ENCODE measurements at regions not wholly inside any gene's neighbourhood (a gene's known extent, or its start where the extent isn't known, plus 50 kb on each side); places are given as distances from the start of the nearest gene placed in this dataset.

DNA sequence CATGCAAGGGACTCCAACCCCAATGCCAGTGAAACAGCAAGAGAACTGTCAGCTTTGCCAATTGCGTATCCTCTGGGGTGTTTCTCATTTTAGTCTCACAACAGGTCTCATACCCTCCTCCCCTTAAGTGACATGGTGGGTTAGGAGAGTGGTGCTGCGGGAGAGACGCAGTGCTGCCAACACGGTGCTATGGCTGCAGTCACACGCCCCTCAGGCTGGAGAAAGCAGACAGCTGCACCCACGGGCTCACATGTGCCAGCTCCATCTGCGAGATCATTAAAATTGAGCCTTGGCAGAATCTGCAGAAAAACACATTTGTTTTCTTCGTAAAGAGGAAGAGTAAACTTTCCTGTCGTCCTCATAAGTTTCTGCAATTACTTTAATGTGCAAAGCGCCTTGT is 114.7 kb downstream of the ANKRD60 start:
- Histone ChIP-seq H3K9ac (replicated peaks in 1 of 4; ENCODE audit: extremely low read depth in 1 of 4, low read depth in 3 of 4, low read length in 3 of 4) (no peak overlapping the region), H2AK5ac (ENCODE audit: low read depth, low read length) (no peak overlapping the region), H3K4me3 (ENCODE audit: extremely low read depth in 1 of 4, insufficient read depth in 2 of 4, low read depth in 3 of 4, low read length in 4 of 4) (no peak overlapping the region), H4K5ac (ENCODE audit: insufficient read length, low read depth, low read length) (no peak overlapping the region), H3K27ac (ENCODE audit: low read depth, low read length) (no peak overlapping the region), H3K27me3 (replicated peaks in 1 of 4; ENCODE audit: control insufficient read depth in 3 of 4, extremely low read depth in 1 of 4, insufficient read depth in 3 of 4, low read length in 3 of 4) (no peaks in the 10 kb centered on the region; a peak in 2 of 7 replicates), H4K91ac (replicated peaks; ENCODE audit: insufficient read length, low read length) (no peak overlapping the region), H2BK15ac (ENCODE audit: low read length) (no peak overlapping the region), H2BK20ac (ENCODE audit: low read length) (no peak overlapping the region), H3K79me2 (ENCODE audit: control insufficient read depth in 1 of 2, insufficient read depth in 2 of 2, low read length in 2 of 2) (no peaks in the 10 kb centered on the region), H3K4me2 (ENCODE audit: insufficient read depth in 1 of 2, low read depth in 2 of 2, low read length in 2 of 2) (no peak overlapping the region), H2BK120ac (replicated peaks; ENCODE audit: low read depth, low read length) (no peak overlapping the region), H3K4ac (replicated peaks; ENCODE audit: insufficient read length, low read depth, low read length) (no peak overlapping the region), H3K18ac (ENCODE audit: extremely low read depth, low read length) (no peak overlapping the region), H3K23me2 (ENCODE audit: low read depth, low read length) (no peaks in the 10 kb centered on the region), H3K14ac (ENCODE audit: insufficient read length) (no peak overlapping the region), H3K9me3 (ENCODE audit: insufficient read depth in 2 of 2, low read depth in 1 of 2, low read length in 1 of 2) (no peaks in the 10 kb centered on the region), H3K56ac (replicated peaks; ENCODE audit: insufficient read length, low read depth, low read length) (no peak overlapping the region), H4K20me1 (replicated peaks in 1 of 2; ENCODE audit: control insufficient read depth in 1 of 2, insufficient read depth in 2 of 2, low read length in 2 of 2) (no peaks in the 10 kb centered on the region), H2BK5ac (ENCODE audit: low read depth, low read length) (no peak overlapping the region), H4K8ac (ENCODE audit: extremely low read depth, insufficient read depth, low read length) (no peak overlapping the region), H2BK12ac (ENCODE audit: low read depth, low read length) (no peak overlapping the region), H3K36me3 (ENCODE audit: control insufficient read depth in 2 of 4, insufficient read depth in 4 of 4, low read length in 3 of 4) (no peaks in the 10 kb centered on the region), H3K23ac (ENCODE audit: insufficient read length) (no peak overlapping the region), H3K4me1 (replicated peaks in 1 of 4; ENCODE audit: control insufficient read depth in 3 of 4, insufficient read depth in 4 of 4, low read length in 3 of 4) (no peaks in the 10 kb centered on the region), H2AFZ (ENCODE audit: low read length) (no peak overlapping the region), H3K79me1 (ENCODE audit: low read depth, low read length) (no peaks in the 10 kb centered on the region)
- ChIA-PET CTCF (ENCODE audit: partially characterized antibody) (interaction anchor here (0.5 to 3.4 kb wide), 5 partner anchors 8 to 700 kb away, joined by 3 to 16 read pairs (median 3); no protein-coding TSS in a partner anchor), POLR2A (ENCODE audit: partially characterized antibody) (no interaction called here)
- 91% methylated on average over 10 of the region's 10 CpGs; no CpG with 5 or more reads in 1 of the 2 experiments for WGBS, 2 experiments (ENCODE audit: extremely low coverage in 1 of 2, insufficient coverage in 1 of 2, insufficient read length in 1 of 2, insufficient replicate concordance in 2 of 2, low coverage in 1 of 2, low lambda C conversion rate in 2 of 2, missing lambda C conversion rate in 1 of 2)
- no peak for FAIRE-seq
- TF ChIP-seq CREB1 (IDR thresholded peaks at IDR 0.05) (no peak), SIX5 (IDR thresholded peaks at IDR 0.05; ENCODE audit: low read depth, low read length) (no peak), RAD21 (IDR thresholded peaks at IDR 0.05 in 1 of 2, conservative IDR thresholded peaks at IDR 0.05 in 1 of 2; ENCODE audit: low read depth in 2 of 2, low read length in 2 of 2) (no peak)
- no peak for DNase-seq (ENCODE audit: low read depth in 1 of 2, low spot score in 2 of 2)

Measured in H1 (cell line).